Endothelial cell of umbilical vein (primary cell): ENCODE measurements at regions not wholly inside any gene's neighbourhood (a gene's known extent, or its start where the extent isn't known, plus 50 kb on each side); places are given as distances from the start of the nearest gene placed in this dataset.

Experiments
- BruUV-seq: library from RNA; stranded (reverse); fragments of 400-500 nt; replicated peaks from 2 replicates; lab custom pipeline; 2021; lab: Mats Ljungman, UMichigan
- CTCF ChIA-PET: fragments of 300-600, 350-600 bp; sonication (Branson Sonifier 250); formaldehyde crosslinking; loops from one replicate; lab custom pipeline; 2021; ENCODE audit warnings: antibody characterized with exemption, inconsistent platforms; lab: Charles Lee
- POLR2A ChIA-PET: fragments of 300-600, 350-600 bp; sonication (Branson Sonifier 250); formaldehyde crosslinking; loops from one replicate; lab custom pipeline; 2021; ENCODE audit warnings: antibody characterized with exemption, inconsistent platforms; lab: Charles Lee
- DNase-seq: peaks from one replicate; pipeline ENCODE4 v3.0.0-alpha.2; 2011; ENCODE audit warnings: low read depth, low spot score
- FAIRE-seq: peaks from 2 replicates; lab custom pipeline; 2011; peaks lifted over from hg19 to GRCh38; lab: Jason Lieb, UNC
- H2AFZ ChIP-seq: 2 replicates; pipeline ENCODE4 v1.6.0; 2012; ENCODE audit warnings: low read depth, low read length, control low read depth, inconsistent platforms
- H3K27ac ChIP-seq: 2 replicates; pipeline ENCODE4 v1.5.1; 2011; ENCODE audit warnings: low read depth, mild to moderate bottlenecking, control low read depth, low read length, moderate library complexity; ENCODE audit not compliant: insufficient read depth
- H3K27me3 ChIP-seq, 2 experiments: 2 replicates each; pipeline versions ENCODE4 v1.6.0 to v1.6.1; 2011; ENCODE audit warnings: low read length in 2 of 2, mixed read lengths in 1 of 2; ENCODE audit not compliant: control insufficient read depth in 2 of 2, insufficient read depth in 2 of 2
- H3K36me3 ChIP-seq, 2 experiments: 2 replicates in 1 of 2; 3 replicates in 1 of 2; pipeline ENCODE4 v1.5.1; 2011; ENCODE audit warnings: low read length in 2 of 2, mild to moderate bottlenecking in 1 of 2, moderate library complexity in 1 of 2; ENCODE audit not compliant: control insufficient read depth in 2 of 2, insufficient read depth in 2 of 2; ENCODE audit errors: extremely low read depth in 1 of 2
- H3K4me1 ChIP-seq: 3 replicates; pipeline ENCODE4 v1.5.1; 2011; ENCODE audit warnings: mild to moderate bottlenecking, low read length; ENCODE audit not compliant: control insufficient read depth, insufficient read depth; ENCODE audit errors: extremely low read depth
- H3K4me2 ChIP-seq: 2 replicates; pipeline ENCODE4 v1.6.1; 2011; ENCODE audit warnings: low read length, control low read depth, mixed read lengths; ENCODE audit not compliant: insufficient read depth
- H3K4me3 ChIP-seq, 3 experiments: fragments of 200-600 bp in 1 of 3; sonication (generic), shearing (Covaris generic) in 1 of 3; replicated peaks in 1 of 3; 2 replicates each; pipeline ENCODE4 v1.5.1; 2011 to 2016; ENCODE audit warnings: control low read depth in 3 of 3, low read length in 3 of 3, mild to moderate bottlenecking in 2 of 3, inconsistent platforms in 1 of 3, low read depth in 1 of 3, moderate library complexity in 1 of 3; ENCODE audit not compliant: insufficient read depth in 1 of 3
- H3K79me2 ChIP-seq: 2 replicates; pipeline ENCODE4 v1.6.0; 2012; ENCODE audit warnings: low read length, inconsistent platforms; ENCODE audit not compliant: control insufficient read depth, insufficient read depth
- H3K9ac ChIP-seq: replicated peaks from 2 replicates; pipeline ENCODE3; 2011; ENCODE audit warnings: low read length, control low read depth; ENCODE audit not compliant: insufficient read depth; ENCODE audit errors: extremely low read depth
- H3K9me1 ChIP-seq: replicated peaks from 3 replicates; pipeline ENCODE4 v1.6.0; 2011; ENCODE audit warnings: mild to moderate bottlenecking, low read length; ENCODE audit not compliant: control insufficient read depth, insufficient read depth; ENCODE audit errors: extremely low read depth
- H3K9me3 ChIP-seq: replicated peaks from 2 replicates; pipeline ENCODE4 v1.5.1; 2012; ENCODE audit warnings: low read length, inconsistent platforms; ENCODE audit not compliant: control insufficient read depth, insufficient read depth
- H4K20me1 ChIP-seq: replicated peaks from 2 replicates; pipeline ENCODE3; 2011; ENCODE audit warnings: mild to moderate bottlenecking, low read length; ENCODE audit not compliant: control insufficient read depth, insufficient read depth; ENCODE audit errors: extremely low read depth
- CTCF ChIP-seq, 2 donors: IDR thresholded peaks; 1 replicate in 1 of 2; 2 replicates in 1 of 2; pipeline ENCODE4 v1.5.1; 2011; ENCODE audit warnings: low read length in 2 of 2, mild to moderate bottlenecking in 2 of 2, moderate library complexity in 2 of 2, control low read depth in 1 of 2, inconsistent platforms in 1 of 2, low read depth in 1 of 2; ENCODE audit not compliant: insufficient read depth in 1 of 2; ENCODE audit errors: extremely low read depth in 1 of 2
- EZH2 ChIP-seq: IDR thresholded peaks from 2 replicates; pipeline ENCODE4 v1.6.1; 2012; ENCODE audit warnings: borderline replicate concordance, low read depth, mild to moderate bottlenecking, moderate library complexity, low read length, inconsistent platforms; ENCODE audit not compliant: severe bottlenecking
- FOS ChIP-seq: IDR thresholded peaks from 2 replicates; pipeline ENCODE4 v1.6.1; 2011; ENCODE audit warnings: mild to moderate bottlenecking, low read length, moderate library complexity, borderline replicate concordance; ENCODE audit not compliant: insufficient read depth
- GATA2 ChIP-seq: IDR thresholded peaks from 2 replicates; pipeline ENCODE4 v1.7.0; 2011; ENCODE audit warnings: low read depth, mild to moderate bottlenecking, moderate library complexity, mixed read lengths, low read length; ENCODE audit not compliant: insufficient read length, insufficient read depth
- JUN ChIP-seq: IDR thresholded peaks from 2 replicates; pipeline ENCODE4 v1.6.1; 2011; ENCODE audit warnings: borderline replicate concordance, low read depth; ENCODE audit not compliant: insufficient read length, insufficient read depth
- MYC ChIP-seq: IDR thresholded peaks from one replicate; pipeline ENCODE4 v1.6.1; 2011; ENCODE audit warnings: mild to moderate bottlenecking, low read depth, low read length
- POLR2A ChIP-seq: IDR thresholded peaks from 2 replicates; pipeline ENCODE4 v1.6.1; 2012; ENCODE audit warnings: low read depth, mild to moderate bottlenecking, control low read depth, low read length
- POLR2AphosphoS5 ChIP-seq: IDR thresholded peaks from 2 replicates; pipeline ENCODE4 v1.6.1; 2012; ENCODE audit warnings: low read depth, mild to moderate bottlenecking, control low read depth, low read length, moderate library complexity; ENCODE audit not compliant: insufficient read depth
- dilution Hi-C: fragments of 300-500 bp; cut with MboI; formaldehyde crosslinking; loops from one replicate; pipeline ENCODE4 v1.15.0; 2019; ENCODE audit warnings: low sequenced_read_pairs; ENCODE audit not compliant: extremely low pct_ligation_motif_present
- intact Hi-C: fragments of 100-400 bp; cut with micrococcal nuclease; formaldehyde crosslinking; loops from one replicate; pipeline ENCODE4 v1.10.0; 2022
- TF ChIP-seq, protein P1 (sequence below): IDR thresholded peaks from 2 replicates; pipeline ENCODE4 v1.6.1; 2011; ENCODE audit not compliant: insufficient read depth, insufficient read length

DNA sequence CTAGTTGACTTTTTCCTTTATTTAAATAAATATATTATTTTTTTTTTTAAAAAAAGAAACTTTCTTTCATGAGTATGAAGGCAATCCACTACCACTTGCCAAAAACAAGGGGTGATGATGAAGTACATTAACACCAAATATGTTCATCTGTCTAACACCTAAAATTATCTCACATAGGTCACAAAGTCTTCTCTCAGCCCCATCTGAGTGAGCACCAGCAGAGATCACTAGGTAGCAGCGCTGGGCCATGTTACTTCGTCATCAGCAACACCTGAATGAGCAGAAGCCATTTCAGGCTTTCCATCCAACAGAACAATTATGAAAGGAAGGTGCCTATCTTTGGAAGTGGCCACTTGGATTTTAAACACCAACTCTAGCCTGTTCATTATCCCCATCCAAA, 811.6 kb upstream of the AMELY start:
- intact Hi-C loops, result no loop called here
- Histone ChIP-seq H3K36me3 (no peaks in the 10 kb centered on the region), H3K4me1 (no peaks in the 10 kb centered on the region), H3K4me3 (no peak overlapping the region), H3K27ac (no peak overlapping the region), H3K79me2 (no peaks in the 10 kb centered on the region), H4K20me1 (no peaks in the 10 kb centered on the region), H3K27me3 (no peaks in the 10 kb centered on the region), H3K9me1 (no peaks in the 10 kb centered on the region), H3K4me2 (no peak overlapping the region), H3K9ac (no peak overlapping the region), H3K9me3 (no peaks in the 10 kb centered on the region), H2AFZ (no peak overlapping the region)
- ChIA-PET CTCF (no interaction called here), POLR2A (no interaction called here)
- DNase-seq (no peak), FAIRE-seq (no peak)
- TF ChIP-seq JUN (no peak), EZH2 (no peak), CTCF (IDR thresholded peaks at IDR 0.05; ENCODE audit: extremely low read depth in 1 of 2, insufficient read depth in 1 of 2, low read depth in 1 of 2, low read length in 2 of 2) (no peak), MYC (no peak), FOS (no peak), POLR2AphosphoS5 (no peak), GATA2 (no peak), POLR2A (no peak)
- TF ChIP-seq, protein P1, sequence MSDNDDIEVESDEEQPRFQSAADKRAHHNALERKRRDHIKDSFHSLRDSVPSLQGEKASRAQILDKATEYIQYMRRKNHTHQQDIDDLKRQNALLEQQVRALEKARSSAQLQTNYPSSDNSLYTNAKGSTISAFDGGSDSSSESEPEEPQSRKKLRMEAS, result no peak
- dilution Hi-C loops, result no loop called here
- no TSS peak for BruUV-seq
